Testis (tissue), 2 donors: ENCODE measurements at regions not wholly inside any gene's neighbourhood (a gene's known extent, or its start where the extent isn't known, plus 50 kb on each side); places are given as distances from the start of the nearest gene placed in this dataset.

Source experiments
- POLR2A ChIP-seq: fragments of 450-650 bp; IDR thresholded peaks from one replicate; pipeline ENCODE4 v1.6.1; 2017; ENCODE audit warnings: antibody characterized with exemption, mild to moderate bottlenecking, moderate library complexity
- TF ChIP-seq, protein P1 (sequence below), 3 experiments: fragments of 450-650 bp in 2 of 3; fragments of 200-600 bp in 1 of 3; sonication (generic) in 1 of 3; IDR thresholded peaks; one replicate each; pipeline ENCODE4 v1.5.1; 2016 to 2019; ENCODE audit warnings: antibody characterized with exemption in 3 of 3, mild to moderate bottlenecking in 2 of 3, moderate library complexity in 1 of 3

DNA sequence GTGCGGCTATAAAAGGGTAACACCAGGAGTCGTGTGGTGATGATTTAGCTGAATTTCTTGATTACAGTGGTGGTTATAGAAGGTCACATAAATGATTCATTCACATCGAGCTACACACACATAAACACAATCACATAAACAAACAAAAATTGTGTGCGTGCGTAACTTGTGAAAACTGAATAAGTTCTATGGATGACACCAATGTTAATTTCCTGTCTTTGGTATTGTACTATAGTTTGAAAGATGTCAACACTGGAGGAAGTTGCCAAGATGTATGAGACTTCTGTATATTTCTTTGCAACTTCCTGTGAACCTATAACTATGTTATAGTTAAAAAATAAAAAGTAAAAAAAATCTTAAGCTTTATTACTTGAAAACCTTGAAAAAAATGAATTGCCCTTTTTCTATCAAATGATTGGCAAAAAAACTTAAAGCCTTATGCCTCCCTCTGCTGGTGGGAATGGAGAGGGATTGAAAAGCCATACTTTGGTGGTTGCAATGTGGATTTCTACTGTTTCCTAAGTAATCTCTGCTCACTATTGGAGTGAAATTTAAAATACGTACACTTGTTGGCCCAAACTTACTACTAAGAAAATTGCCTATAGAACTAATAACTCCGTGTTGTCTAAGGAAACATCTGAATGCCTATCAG lies 227.7 kb downstream of the RPIA start:
- TF ChIP-seq, protein P1, sequence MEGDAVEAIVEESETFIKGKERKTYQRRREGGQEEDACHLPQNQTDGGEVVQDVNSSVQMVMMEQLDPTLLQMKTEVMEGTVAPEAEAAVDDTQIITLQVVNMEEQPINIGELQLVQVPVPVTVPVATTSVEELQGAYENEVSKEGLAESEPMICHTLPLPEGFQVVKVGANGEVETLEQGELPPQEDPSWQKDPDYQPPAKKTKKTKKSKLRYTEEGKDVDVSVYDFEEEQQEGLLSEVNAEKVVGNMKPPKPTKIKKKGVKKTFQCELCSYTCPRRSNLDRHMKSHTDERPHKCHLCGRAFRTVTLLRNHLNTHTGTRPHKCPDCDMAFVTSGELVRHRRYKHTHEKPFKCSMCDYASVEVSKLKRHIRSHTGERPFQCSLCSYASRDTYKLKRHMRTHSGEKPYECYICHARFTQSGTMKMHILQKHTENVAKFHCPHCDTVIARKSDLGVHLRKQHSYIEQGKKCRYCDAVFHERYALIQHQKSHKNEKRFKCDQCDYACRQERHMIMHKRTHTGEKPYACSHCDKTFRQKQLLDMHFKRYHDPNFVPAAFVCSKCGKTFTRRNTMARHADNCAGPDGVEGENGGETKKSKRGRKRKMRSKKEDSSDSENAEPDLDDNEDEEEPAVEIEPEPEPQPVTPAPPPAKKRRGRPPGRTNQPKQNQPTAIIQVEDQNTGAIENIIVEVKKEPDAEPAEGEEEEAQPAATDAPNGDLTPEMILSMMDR (IDR thresholded peaks at IDR 0.05): peak; percentile 17 to 54 (median 18)
- no peak for TF ChIP-seq POLR2A
